GM12864 (cell line): ENCODE measurements at regions not wholly inside any gene's neighbourhood (a gene's known extent, or its start where the extent isn't known, plus 50 kb on each side); places are given as distances from the start of the nearest gene placed in this dataset.

Experiments used
- DNase-seq: peaks from one replicate; pipeline ENCODE4 v3.0.0-alpha.2; 2011; ENCODE audit warnings: low read depth
- H3K4me3 ChIP-seq: 2 replicates; pipeline ENCODE4 v1.5.1; 2011; ENCODE audit warnings: mild to moderate bottlenecking, low read depth, low read length, control low read depth
- CTCF ChIP-seq: IDR thresholded peaks from 2 replicates; pipeline ENCODE4 v1.5.1; 2011; ENCODE audit warnings: low read depth, mild to moderate bottlenecking, moderate library complexity, low read length, control low read depth, inconsistent platforms; ENCODE audit errors: missing control alignments

GRCh38 chr3:70646635-70647034 is 334.2 kb upstream of the MDFIC2 start:
- H3K4me3 ChIP-seq = no peak overlapping the region
- DNase-seq = no peak
- no peak for TF ChIP-seq CTCF

- no peak for DNase-seq
- no peak for TF ChIP-seq CTCF
- no peak overlapping the region for H3K4me3 ChIP-seq
Measured at GRCh38 chr3:70640481-70640880, 328.0 kb upstream of the MDFIC2 start.

- no peak overlapping the region for H3K4me3 ChIP-seq
- DNase-seq = no peak
- no peak for TF ChIP-seq CTCF
Measured at GRCh38 chr3:70635301-70635700, 322.9 kb upstream of the MDFIC2 start.

- TF ChIP-seq CTCF = no peak
- DNase-seq = no peak
- H3K4me3 ChIP-seq = no peak overlapping the region
Measured at GRCh38 chr3:70631716-70632307, 319.4 kb upstream of the MDFIC2 start.

GRCh38 chr3:70621451-70621850 is 309.0 kb upstream of the MDFIC2 start:
- DNase-seq = no peak
- no peak overlapping the region for H3K4me3 ChIP-seq
- no peak for TF ChIP-seq CTCF

GRCh38 chr3:70620956-70621355 is 308.5 kb upstream of the MDFIC2 start:
- DNase-seq = no peak
- TF ChIP-seq CTCF = no peak
- no peak overlapping the region for H3K4me3 ChIP-seq

- TF ChIP-seq CTCF = no peak
- DNase-seq = no peak
- no peak overlapping the region for H3K4me3 ChIP-seq
Measured at GRCh38 chr3:70620367-70620766, 307.9 kb upstream of the MDFIC2 start.
